ENCODE measurements at regions not wholly inside any gene's neighbourhood (a gene's known extent, or its start where the extent isn't known, plus 50 kb on each side); places are given as distances from the start of the nearest gene placed in this dataset.

DNA sequence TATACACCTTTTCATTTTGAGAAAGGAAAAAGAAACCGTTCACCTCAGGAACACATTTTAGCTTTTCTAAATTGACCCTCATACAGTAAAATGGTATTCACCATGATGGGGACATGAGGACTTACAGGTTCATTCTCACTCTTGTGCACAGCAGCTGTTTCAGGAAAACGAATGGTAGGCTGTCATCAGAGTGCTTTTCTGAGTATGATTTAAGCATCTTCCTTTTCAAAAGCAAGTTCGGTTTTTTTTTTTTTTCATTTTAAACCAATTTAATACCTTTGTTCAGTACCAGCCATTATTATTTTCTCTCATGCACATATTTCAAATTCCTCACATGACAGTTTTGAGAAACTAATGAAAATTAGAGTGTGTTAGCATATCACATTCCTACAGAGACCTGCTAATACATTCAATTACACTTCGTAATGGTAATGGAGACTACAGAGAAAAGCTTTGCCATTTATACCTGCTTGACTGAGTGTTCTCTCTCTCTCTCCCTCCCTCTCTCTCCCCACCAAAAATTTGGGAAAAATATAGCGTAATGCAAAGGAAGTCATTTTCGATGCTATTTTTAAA is 129.2 kb downstream of the SAMD5 start:
- Histone ChIP-seq H3K4me1 (ENCODE audit: control insufficient read depth, low read depth, low read length) (no peaks in the 10 kb centered on the region), H4K8ac (ENCODE audit: low read depth, low read length) (no peak overlapping the region), H4K5ac (ENCODE audit: low read length) (no peak overlapping the region), H3K27ac (ENCODE audit: low read depth, low read length) (no peak overlapping the region), H3K27me3 (ENCODE audit: insufficient read depth, low read length, poor library complexity) (no peaks in the 10 kb centered on the region), H2AK5ac (ENCODE audit: low read length) (no peak overlapping the region), H3K79me2 (ENCODE audit: control insufficient read depth, insufficient read depth, low read length) (no peaks in the 10 kb centered on the region), H3K9ac (ENCODE audit: low read length) (no peak overlapping the region), H3K79me1 (ENCODE audit: low read length) (no peaks in the 10 kb centered on the region), H3K36me3 (ENCODE audit: control insufficient read depth, insufficient read depth, low read length) (no peaks in the 10 kb centered on the region), H2BK5ac (ENCODE audit: low read length) (no peak overlapping the region), H3K4ac (ENCODE audit: low read depth, low read length) (no peak overlapping the region), H2BK15ac (replicated peaks; ENCODE audit: low read depth) (no peak overlapping the region), H3K23ac (ENCODE audit: low read length) (no peak overlapping the region), H3K18ac (ENCODE audit: low read length) (no peak overlapping the region), H2BK120ac (ENCODE audit: low read depth, low read length) (no peak overlapping the region), H3K4me2 (ENCODE audit: low read length) (no peak overlapping the region), H3K4me3 (ENCODE audit: low read length) (no peak overlapping the region), H3K56ac (ENCODE audit: low read length) (no peak overlapping the region)
- WGBS (ENCODE audit: extremely low coverage, insufficient coverage, low lambda C conversion rate): no CpG with 5 or more reads among the region's 6 CpGs
- DNase-seq: no peak

DNA sequence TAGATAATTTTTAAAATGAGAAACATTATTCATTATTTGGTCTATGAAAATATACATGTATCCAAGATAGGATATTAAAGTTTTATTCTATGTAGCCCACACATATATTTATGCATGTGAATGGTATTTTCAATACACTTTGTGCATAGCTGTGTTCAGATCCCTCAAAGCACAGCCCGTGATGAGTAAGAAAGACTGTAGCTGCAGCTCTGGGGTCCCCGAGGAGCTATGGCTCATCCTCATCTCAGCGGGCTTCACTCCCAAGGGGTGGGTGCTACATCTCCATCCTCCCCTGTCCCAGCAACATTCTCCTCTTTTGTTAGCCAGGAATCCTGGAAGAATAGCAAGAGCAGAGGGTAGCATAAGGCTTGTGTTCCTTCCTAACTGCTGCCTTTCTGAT is 130.8 kb downstream of the SAMD5 start:
- no peak overlapping the region for H2BK120ac ChIP-seq (ENCODE audit: low read depth, low read length)
- H3K4ac ChIP-seq (ENCODE audit: low read depth, low read length): no peak overlapping the region
- H3K36me3 ChIP-seq (ENCODE audit: control insufficient read depth, insufficient read depth, low read length): no peaks in the 10 kb centered on the region
- H4K5ac ChIP-seq (ENCODE audit: low read length): no peak overlapping the region
- DNase-seq: no peak
- H3K18ac ChIP-seq (ENCODE audit: low read length): no peak overlapping the region
- no peak overlapping the region for H2BK5ac ChIP-seq (ENCODE audit: low read length)
- H3K56ac ChIP-seq (ENCODE audit: low read length): no peak overlapping the region
- no peaks in the 10 kb centered on the region for H3K27me3 ChIP-seq (ENCODE audit: insufficient read depth, low read length, poor library complexity)
- no peak overlapping the region for H3K4me2 ChIP-seq (ENCODE audit: low read length)
- no peaks in the 10 kb centered on the region for H3K79me1 ChIP-seq (ENCODE audit: low read length)
- no peaks in the 10 kb centered on the region for H3K4me1 ChIP-seq (ENCODE audit: control insufficient read depth, low read depth, low read length)
- WGBS (ENCODE audit: extremely low coverage, insufficient coverage, low lambda C conversion rate): no CpG with 5 or more reads among the region's 3 CpGs
- no peak overlapping the region for H2BK15ac ChIP-seq (replicated peaks; ENCODE audit: low read depth)
- no peak overlapping the region for H3K9ac ChIP-seq (ENCODE audit: low read length)
- no peaks in the 10 kb centered on the region for H3K79me2 ChIP-seq (ENCODE audit: control insufficient read depth, insufficient read depth, low read length)
- H2AK5ac ChIP-seq (ENCODE audit: low read length): no peak overlapping the region
- H3K23ac ChIP-seq (ENCODE audit: low read length): no peak overlapping the region
- no peak overlapping the region for H4K8ac ChIP-seq (ENCODE audit: low read depth, low read length)
- H3K27ac ChIP-seq (ENCODE audit: low read depth, low read length): no peak overlapping the region
- H3K4me3 ChIP-seq (ENCODE audit: low read length): no peak overlapping the region

DNA sequence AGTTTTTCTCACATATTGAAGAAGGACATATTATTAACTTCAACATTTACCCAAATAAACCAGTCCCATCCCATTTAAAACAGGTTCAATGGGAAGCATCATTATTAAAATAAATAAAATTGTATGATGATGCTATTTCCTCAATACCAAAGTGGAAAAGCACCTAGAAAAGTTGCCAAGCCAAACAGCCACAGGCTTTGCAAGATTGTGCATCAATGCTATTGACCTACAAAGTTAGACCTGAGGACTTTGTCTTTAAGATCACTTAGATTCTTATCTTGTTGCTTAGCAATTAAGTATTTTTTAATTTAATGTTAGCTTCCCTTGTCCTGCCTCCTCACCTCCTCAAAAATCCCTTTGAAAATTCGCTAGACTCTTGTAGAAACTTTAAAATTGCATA is 132.1 kb downstream of the SAMD5 start:
- Histone ChIP-seq H3K9ac (ENCODE audit: low read length) (no peak overlapping the region), H2BK5ac (ENCODE audit: low read length) (no peak overlapping the region), H3K4ac (ENCODE audit: low read depth, low read length) (no peak overlapping the region), H3K36me3 (ENCODE audit: control insufficient read depth, insufficient read depth, low read length) (no peaks in the 10 kb centered on the region), H3K27me3 (ENCODE audit: insufficient read depth, low read length, poor library complexity) (no peaks in the 10 kb centered on the region), H3K56ac (ENCODE audit: low read length) (no peak overlapping the region), H3K79me2 (ENCODE audit: control insufficient read depth, insufficient read depth, low read length) (no peaks in the 10 kb centered on the region), H3K27ac (ENCODE audit: low read depth, low read length) (no peak overlapping the region), H3K4me2 (ENCODE audit: low read length) (no peak overlapping the region), H3K4me1 (ENCODE audit: control insufficient read depth, low read depth, low read length) (no peaks in the 10 kb centered on the region), H3K18ac (ENCODE audit: low read length) (no peak overlapping the region), H4K8ac (ENCODE audit: low read depth, low read length) (no peak overlapping the region), H2BK120ac (ENCODE audit: low read depth, low read length) (no peak overlapping the region), H2BK15ac (replicated peaks; ENCODE audit: low read depth) (no peak overlapping the region), H4K5ac (ENCODE audit: low read length) (no peak overlapping the region), H3K4me3 (ENCODE audit: low read length) (no peak overlapping the region), H3K23ac (ENCODE audit: low read length) (no peak overlapping the region), H3K79me1 (ENCODE audit: low read length) (no peaks in the 10 kb centered on the region), H2AK5ac (ENCODE audit: low read length) (no peak overlapping the region)
- DNase-seq: no peak
- WGBS (ENCODE audit: extremely low coverage, insufficient coverage, low lambda C conversion rate): no CpG with 5 or more reads among the region's 1 CpG

DNA sequence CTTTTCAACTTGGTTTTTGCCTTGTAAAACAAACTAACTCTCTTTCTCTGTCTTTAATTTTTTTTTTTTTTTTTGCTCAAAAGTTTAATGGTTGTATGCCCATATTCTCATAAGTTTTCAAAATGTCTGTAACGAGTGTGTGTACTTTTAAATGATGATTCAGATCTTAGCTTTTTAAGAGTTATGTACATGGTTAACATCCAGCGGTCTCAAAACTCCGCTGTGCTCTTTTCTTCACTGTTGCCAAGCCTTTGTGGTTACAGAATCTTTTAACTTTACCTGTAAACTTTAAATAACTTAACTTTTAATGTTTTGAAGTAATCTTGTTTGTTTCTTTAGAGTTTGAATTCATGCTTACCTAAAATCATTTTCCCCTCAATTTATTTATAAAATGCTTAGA is 133.0 kb downstream of the SAMD5 start:
- Histone ChIP-seq H2BK120ac (ENCODE audit: low read depth, low read length) (no peak overlapping the region), H3K18ac (ENCODE audit: low read length) (no peak overlapping the region), H3K27ac (ENCODE audit: low read depth, low read length) (no peak overlapping the region), H4K5ac (ENCODE audit: low read length) (no peak overlapping the region), H3K4me3 (ENCODE audit: low read length) (no peak overlapping the region), H3K23ac (ENCODE audit: low read length) (no peak overlapping the region), H3K4ac (ENCODE audit: low read depth, low read length) (no peak overlapping the region), H3K79me2 (ENCODE audit: control insufficient read depth, insufficient read depth, low read length) (no peaks in the 10 kb centered on the region), H3K36me3 (ENCODE audit: control insufficient read depth, insufficient read depth, low read length) (no peaks in the 10 kb centered on the region), H3K9ac (ENCODE audit: low read length) (no peak overlapping the region), H2BK15ac (replicated peaks; ENCODE audit: low read depth) (no peak overlapping the region), H3K79me1 (ENCODE audit: low read length) (no peaks in the 10 kb centered on the region), H3K4me2 (ENCODE audit: low read length) (no peak overlapping the region), H3K27me3 (ENCODE audit: insufficient read depth, low read length, poor library complexity) (no peaks in the 10 kb centered on the region), H3K4me1 (ENCODE audit: control insufficient read depth, low read depth, low read length) (no peaks in the 10 kb centered on the region), H3K56ac (ENCODE audit: low read length) (no peak overlapping the region), H2BK5ac (ENCODE audit: low read length) (no peak overlapping the region), H4K8ac (ENCODE audit: low read depth, low read length) (no peak overlapping the region), H2AK5ac (ENCODE audit: low read length) (no peak overlapping the region)
- DNase-seq: no peak
- WGBS (ENCODE audit: extremely low coverage, insufficient coverage, low lambda C conversion rate): no CpG with 5 or more reads among the region's 3 CpGs

DNA sequence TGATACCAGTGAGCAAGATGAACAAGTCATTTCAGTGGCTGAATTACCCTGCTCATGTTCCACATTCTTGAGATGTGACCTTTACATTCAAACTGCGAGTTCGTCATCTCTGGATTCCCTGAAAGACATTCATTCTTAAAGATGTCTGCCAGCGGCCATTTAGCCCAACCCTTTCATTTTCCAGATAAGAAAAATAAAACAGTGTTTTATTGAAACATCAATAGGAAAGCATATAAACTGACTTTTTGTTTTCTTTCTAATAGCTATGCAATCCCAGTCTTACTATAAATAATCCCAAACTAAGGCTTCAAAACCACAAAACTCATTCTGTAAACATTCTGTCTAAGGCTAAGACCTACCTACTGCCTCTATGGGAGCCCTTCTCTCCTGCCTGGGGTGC is 134.0 kb downstream of the SAMD5 start:
- no peak overlapping the region for H3K9ac ChIP-seq (ENCODE audit: low read length)
- WGBS (ENCODE audit: extremely low coverage, insufficient coverage, low lambda C conversion rate): no CpG with 5 or more reads among the region's 3 CpGs

More for the DNA sequence above, 134.0 kb downstream of the SAMD5 start:
- H3K27ac ChIP-seq (ENCODE audit: low read depth, low read length): no peak overlapping the region
- H3K27me3 ChIP-seq (ENCODE audit: insufficient read depth, low read length, poor library complexity): no peaks in the 10 kb centered on the region
- H2AK5ac ChIP-seq (ENCODE audit: low read length): no peak overlapping the region
- H3K79me1 ChIP-seq (ENCODE audit: low read length): no peaks in the 10 kb centered on the region
- H3K18ac ChIP-seq (ENCODE audit: low read length): no peak overlapping the region
- no peak overlapping the region for H2BK120ac ChIP-seq (ENCODE audit: low read depth, low read length)
- H3K4me3 ChIP-seq (ENCODE audit: low read length): no peak overlapping the region
- H3K79me2 ChIP-seq (ENCODE audit: control insufficient read depth, insufficient read depth, low read length): no peaks in the 10 kb centered on the region
- H2BK15ac ChIP-seq (replicated peaks; ENCODE audit: low read depth): no peak overlapping the region
- H3K23ac ChIP-seq (ENCODE audit: low read length): no peak overlapping the region
- DNase-seq: no peak
- H3K56ac ChIP-seq (ENCODE audit: low read length): no peak overlapping the region
- H4K5ac ChIP-seq (ENCODE audit: low read length): no peak overlapping the region
- no peak overlapping the region for H4K8ac ChIP-seq (ENCODE audit: low read depth, low read length)
- no peak overlapping the region for H3K4me2 ChIP-seq (ENCODE audit: low read length)
- H3K4ac ChIP-seq (ENCODE audit: low read depth, low read length): no peak overlapping the region
- H3K4me1 ChIP-seq (ENCODE audit: control insufficient read depth, low read depth, low read length): no peaks in the 10 kb centered on the region
- no peaks in the 10 kb centered on the region for H3K36me3 ChIP-seq (ENCODE audit: control insufficient read depth, insufficient read depth, low read length)
- H2BK5ac ChIP-seq (ENCODE audit: low read length): no peak overlapping the region
